ENCODE measurements at regions not wholly inside any gene's neighbourhood (a gene's known extent, or its start where the extent isn't known, plus 50 kb on each side); places are given as distances from the start of the nearest gene placed in this dataset.

GRCh38 chr16:49021136-49021535, 260.5 kb downstream of the CBLN1 start:
- no peak for TF ChIP-seq POLR2A (IDR thresholded peaks at IDR 0.05)
- no peak for TF ChIP-seq CTCF (IDR thresholded peaks at IDR 0.05)
- no peak for TF ChIP-seq EP300 (IDR thresholded peaks at IDR 0.05)

All from ovary (tissue), 3 donors.